ENCODE measurements at regions not wholly inside any gene's neighbourhood (a gene's known extent, or its start where the extent isn't known, plus 50 kb on each side); places are given as distances from the start of the nearest gene placed in this dataset.

DNA sequence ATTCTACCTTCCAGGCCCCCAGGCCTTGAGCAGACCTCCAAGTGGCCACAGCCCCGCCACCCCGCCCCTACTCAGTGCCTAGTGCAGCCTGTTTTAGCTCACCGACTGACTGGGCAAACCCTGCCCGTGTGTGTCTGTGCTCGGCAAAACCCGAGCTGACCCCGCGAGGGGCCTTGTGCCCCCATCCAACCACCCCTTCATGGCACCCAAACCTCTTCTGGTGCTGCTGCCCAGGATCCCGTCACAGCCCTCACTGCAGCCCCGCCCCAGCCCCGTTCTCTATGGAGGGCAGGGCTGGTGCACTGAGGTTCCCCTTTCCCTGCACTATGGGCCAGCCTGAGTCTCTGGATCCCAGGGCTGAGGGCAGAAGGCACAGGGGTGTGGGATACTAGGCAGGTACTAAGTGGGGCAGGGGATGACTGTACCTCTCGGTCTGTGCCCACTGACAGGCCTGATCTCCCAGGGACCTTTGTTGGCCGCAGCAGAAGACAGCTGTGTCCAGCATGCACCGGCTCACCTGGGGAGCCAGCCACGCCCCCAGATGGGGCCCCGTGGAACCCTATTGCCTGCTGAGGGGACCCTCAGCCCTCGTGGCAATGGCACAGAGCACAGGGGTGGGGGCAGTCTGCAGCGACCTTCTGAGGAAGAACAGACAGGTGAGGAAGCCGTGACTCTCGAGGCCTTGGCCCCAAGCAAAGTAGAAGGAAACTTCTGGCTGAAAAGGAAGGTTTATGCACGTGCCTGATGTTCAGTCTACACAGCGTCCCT lies 69.9 kb upstream of the OTOS start:
- no peaks in the 10 kb centered on the region for H3K36me3 Mint-ChIP-seq (ENCODE audit: low read depth)

DNA sequence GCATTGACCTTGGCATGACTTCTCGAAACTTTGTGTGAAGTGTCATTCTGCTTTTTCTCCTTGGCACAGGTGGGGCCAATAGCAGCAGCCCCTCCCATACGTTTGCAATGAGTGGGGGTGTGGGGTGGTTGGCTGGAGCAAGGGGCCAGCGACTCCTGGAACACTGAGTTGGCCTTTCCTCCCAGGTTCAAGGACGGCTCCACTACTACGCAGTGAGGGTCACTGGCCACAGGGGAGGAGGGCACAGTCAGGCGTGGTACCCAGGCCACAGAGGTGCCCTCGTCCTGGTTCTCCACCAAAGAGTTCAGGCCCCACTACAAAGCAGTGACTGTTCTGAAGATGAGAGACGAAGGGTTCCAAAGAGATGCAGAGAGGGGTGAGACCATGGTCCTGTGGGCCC lies 70.6 kb upstream of the OTOS start:
- peaks cover 4% of the 10 kb centered on the region for H3K4me1 Mint-ChIP-seq
- H3K27me3 Mint-ChIP-seq (ENCODE audit: low read depth) = peaks cover 3% of the 10 kb centered on the region
- H3K9me3 Mint-ChIP-seq = peaks cover 8% of the 10 kb centered on the region
- H3K27ac Mint-ChIP-seq = no peak overlapping the region
- no peak overlapping the region for H3K4me3 Mint-ChIP-seq
- TF ChIP-seq, protein P1, sequence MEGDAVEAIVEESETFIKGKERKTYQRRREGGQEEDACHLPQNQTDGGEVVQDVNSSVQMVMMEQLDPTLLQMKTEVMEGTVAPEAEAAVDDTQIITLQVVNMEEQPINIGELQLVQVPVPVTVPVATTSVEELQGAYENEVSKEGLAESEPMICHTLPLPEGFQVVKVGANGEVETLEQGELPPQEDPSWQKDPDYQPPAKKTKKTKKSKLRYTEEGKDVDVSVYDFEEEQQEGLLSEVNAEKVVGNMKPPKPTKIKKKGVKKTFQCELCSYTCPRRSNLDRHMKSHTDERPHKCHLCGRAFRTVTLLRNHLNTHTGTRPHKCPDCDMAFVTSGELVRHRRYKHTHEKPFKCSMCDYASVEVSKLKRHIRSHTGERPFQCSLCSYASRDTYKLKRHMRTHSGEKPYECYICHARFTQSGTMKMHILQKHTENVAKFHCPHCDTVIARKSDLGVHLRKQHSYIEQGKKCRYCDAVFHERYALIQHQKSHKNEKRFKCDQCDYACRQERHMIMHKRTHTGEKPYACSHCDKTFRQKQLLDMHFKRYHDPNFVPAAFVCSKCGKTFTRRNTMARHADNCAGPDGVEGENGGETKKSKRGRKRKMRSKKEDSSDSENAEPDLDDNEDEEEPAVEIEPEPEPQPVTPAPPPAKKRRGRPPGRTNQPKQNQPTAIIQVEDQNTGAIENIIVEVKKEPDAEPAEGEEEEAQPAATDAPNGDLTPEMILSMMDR (IDR thresholded peaks at IDR 0.05; ENCODE audit: unreplicated experiment in 3 of 3) = no peak
- no peaks in the 10 kb centered on the region for H3K36me3 Mint-ChIP-seq (ENCODE audit: low read depth)

More for the DNA sequence above, 69.9 kb upstream of the OTOS start:
- Mint-ChIP-seq H3K27ac (no peak overlapping the region), H3K4me1 (peaks cover 4% of the 10 kb centered on the region), H3K9me3 (peaks cover 14% of the 10 kb centered on the region), H3K27me3 (ENCODE audit: low read depth) (peaks cover 3% of the 10 kb centered on the region), H3K4me3 (no peak overlapping the region)
- TF ChIP-seq, protein P1 (IDR thresholded peaks at IDR 0.05; ENCODE audit: unreplicated experiment in 3 of 3) = no peak

DNA sequence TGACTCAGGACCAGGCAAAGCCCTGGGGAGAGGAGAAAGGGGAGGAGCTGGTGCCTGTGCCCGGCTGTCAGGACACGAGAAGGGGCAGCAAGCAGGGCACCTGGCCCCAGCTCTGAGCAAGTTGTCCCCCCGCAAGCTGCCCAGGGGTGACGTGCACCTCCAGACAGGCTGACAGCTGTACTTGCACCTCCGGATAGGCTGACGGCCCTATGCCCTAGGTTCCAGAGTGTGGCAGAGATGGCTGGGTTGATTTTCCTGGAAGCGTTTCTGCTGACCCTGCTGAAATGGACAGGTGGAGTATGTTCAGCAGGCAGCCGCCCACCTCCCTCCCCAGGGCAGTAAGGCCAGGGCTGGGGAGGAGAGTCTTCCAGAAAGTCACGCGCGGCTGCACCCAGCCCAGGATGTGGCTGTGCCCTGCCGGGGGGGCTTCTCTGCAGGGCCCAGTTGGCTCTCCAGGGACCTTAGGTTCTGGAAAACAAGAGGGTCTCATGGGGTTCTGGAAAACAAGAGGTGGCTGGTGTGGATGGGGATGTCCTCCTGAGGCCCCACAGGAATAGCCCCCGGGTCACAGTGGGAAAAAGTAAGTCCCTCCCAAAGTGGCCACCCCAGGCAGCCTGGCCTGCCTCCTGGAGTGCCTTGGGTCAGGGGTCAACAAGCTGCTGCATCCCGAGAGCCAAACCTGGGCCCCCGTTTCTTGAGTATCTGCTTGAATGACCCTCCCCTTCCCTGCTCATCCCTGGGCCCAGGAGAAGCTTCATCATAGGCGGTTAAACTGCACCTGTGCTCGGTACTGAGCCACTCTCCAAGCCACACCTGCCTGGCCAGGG lies 71.4 kb upstream of the OTOS start:
- Mint-ChIP-seq H3K4me1 (peaks cover 4% of the 10 kb centered on the region), H3K27ac (no peak overlapping the region), H3K36me3 (ENCODE audit: low read depth) (no peaks in the 10 kb centered on the region), H3K4me3 (no peak overlapping the region), H3K27me3 (ENCODE audit: low read depth) (peaks cover 3% of the 10 kb centered on the region), H3K9me3 (peaks cover 5% of the 10 kb centered on the region)
- TF ChIP-seq, protein P1 (IDR thresholded peaks at IDR 0.05; ENCODE audit: unreplicated experiment in 3 of 3) = no peak

DNA sequence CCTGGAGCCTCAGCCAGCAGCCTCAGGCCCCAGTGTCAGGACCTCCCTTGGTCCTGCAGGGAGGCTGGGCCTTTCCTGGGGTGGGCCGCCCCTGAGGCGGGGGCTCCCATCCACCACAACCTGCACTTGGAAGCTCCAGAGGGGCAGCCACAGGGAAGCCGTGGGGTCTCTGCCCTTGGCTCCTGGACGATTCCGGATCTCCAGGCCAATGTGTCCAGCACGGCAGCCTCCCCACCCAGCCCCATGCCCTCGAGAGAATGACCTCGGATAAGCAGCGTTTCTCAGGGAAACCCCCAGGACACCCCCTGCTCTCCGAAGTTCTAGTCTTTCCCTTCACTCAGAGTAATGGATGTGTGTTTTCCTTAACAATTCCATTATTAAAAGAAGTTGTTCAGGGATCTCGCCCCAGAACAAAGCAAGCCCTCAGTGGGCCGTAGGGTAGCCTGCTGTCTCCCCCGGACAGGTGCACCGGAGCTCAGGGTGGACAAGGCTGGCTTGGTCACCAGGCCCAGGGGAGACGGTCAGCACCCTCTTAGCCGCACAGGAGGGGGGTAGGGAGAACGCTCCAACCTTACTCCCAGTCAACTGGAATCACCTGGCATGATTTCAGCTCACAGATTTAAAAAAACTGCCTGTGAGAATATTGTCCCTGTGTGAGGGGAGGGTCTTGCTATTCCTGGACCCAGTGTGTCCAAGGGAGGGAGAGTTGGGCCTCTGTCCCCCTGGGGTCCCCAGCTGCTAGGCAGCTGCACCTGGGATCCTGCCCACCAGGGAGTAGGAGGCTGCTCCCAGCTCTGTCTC lies 72.2 kb upstream of the OTOS start:
- Mint-ChIP-seq H3K9me3 (peaks cover 5% of the 10 kb centered on the region), H3K27ac (no peak overlapping the region), H3K4me3 (no peak overlapping the region), H3K4me1 (peaks cover 4% of the 10 kb centered on the region), H3K36me3 (ENCODE audit: low read depth) (no peaks in the 10 kb centered on the region), H3K27me3 (ENCODE audit: low read depth) (peaks cover 6% of the 10 kb centered on the region)
- TF ChIP-seq, protein P1 (IDR thresholded peaks at IDR 0.05; ENCODE audit: unreplicated experiment in 3 of 3) = no peak

DNA sequence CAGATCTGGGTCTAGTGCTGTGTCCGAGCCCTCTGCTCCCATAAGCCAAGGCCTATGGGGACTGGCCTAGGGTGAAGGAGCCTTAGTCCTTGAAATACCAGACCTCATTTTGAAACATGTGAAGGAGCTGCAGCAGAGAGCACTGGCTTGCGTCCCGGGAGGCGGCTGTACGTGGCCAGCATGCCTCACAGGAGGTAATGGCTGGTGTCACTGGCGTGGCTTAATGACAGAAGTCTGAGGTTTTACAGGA lies 72.7 kb upstream of the OTOS start:
- Mint-ChIP-seq H3K4me1 (peaks cover 4% of the 10 kb centered on the region), H3K27ac (no peak overlapping the region), H3K27me3 (ENCODE audit: low read depth) (peaks cover 6% of the 10 kb centered on the region), H3K9me3 (peaks cover 3% of the 10 kb centered on the region), H3K36me3 (ENCODE audit: low read depth) (no peaks in the 10 kb centered on the region), H3K4me3 (no peak overlapping the region)
- TF ChIP-seq, protein P1 (IDR thresholded peaks at IDR 0.05; ENCODE audit: unreplicated experiment in 3 of 3) = no peak
